Panc1 (cell line): ENCODE measurements at regions not wholly inside any gene's neighbourhood (a gene's known extent, or its start where the extent isn't known, plus 50 kb on each side); places are given as distances from the start of the nearest gene placed in this dataset.

Source experiments
- POLR2AphosphoS5 ChIP-seq: IDR thresholded peaks from 2 replicates; pipeline ENCODE4 v1.6.1; 2012; ENCODE audit warnings: mild to moderate bottlenecking, low read depth, low read length, moderate library complexity
- SIN3A ChIP-seq: IDR thresholded peaks from 2 replicates; pipeline ENCODE4 v1.6.1; 2012; ENCODE audit warnings: low read depth, mild to moderate bottlenecking, low read length, moderate library complexity, borderline replicate concordance; ENCODE audit not compliant: insufficient read depth
- TCF7L2 ChIP-seq: IDR thresholded peaks from 2 replicates; pipeline ENCODE4 v1.6.1; 2011; ENCODE audit warnings: mild to moderate bottlenecking, low read depth, low read length, inconsistent platforms
- TF ChIP-seq, protein P1 (sequence below): fragments of 450-650 bp; IDR thresholded peaks from 2 replicates; pipeline ENCODE4 v1.5.1; 2017; ENCODE audit warnings: mild to moderate bottlenecking
- TF ChIP-seq, protein P2 (sequence below), 2 experiments: IDR thresholded peaks; 2 replicates each; pipeline ENCODE4 v1.6.1; 2011 to 2012; ENCODE audit warnings: low read depth in 2 of 2, control low read depth in 1 of 2, low read length in 1 of 2, mild to moderate bottlenecking in 1 of 2, moderate library complexity in 1 of 2; ENCODE audit not compliant: insufficient read depth in 1 of 2

DNA sequence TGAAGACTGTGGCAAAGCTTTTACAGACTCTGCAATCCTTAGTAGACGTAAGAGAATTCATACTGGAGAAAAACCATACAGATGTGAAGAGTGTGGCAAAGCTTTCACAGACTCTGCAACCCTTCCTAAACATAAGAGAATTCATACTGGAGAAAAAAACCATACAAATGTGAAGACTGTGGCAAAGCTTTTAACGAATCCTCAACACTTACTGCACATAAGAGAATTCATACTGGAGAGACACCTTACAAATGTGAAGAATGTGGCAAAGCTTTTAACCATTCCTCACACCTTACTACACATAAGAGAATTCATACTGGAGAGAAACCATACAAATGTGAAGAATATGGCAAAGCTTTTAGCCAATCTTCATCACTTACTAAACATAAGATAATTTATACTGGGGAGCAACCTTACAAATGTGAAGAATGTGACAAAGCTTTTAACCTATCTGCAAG lies 50.1 kb upstream of the ZNF98 start:
- TF ChIP-seq, protein P1, sequence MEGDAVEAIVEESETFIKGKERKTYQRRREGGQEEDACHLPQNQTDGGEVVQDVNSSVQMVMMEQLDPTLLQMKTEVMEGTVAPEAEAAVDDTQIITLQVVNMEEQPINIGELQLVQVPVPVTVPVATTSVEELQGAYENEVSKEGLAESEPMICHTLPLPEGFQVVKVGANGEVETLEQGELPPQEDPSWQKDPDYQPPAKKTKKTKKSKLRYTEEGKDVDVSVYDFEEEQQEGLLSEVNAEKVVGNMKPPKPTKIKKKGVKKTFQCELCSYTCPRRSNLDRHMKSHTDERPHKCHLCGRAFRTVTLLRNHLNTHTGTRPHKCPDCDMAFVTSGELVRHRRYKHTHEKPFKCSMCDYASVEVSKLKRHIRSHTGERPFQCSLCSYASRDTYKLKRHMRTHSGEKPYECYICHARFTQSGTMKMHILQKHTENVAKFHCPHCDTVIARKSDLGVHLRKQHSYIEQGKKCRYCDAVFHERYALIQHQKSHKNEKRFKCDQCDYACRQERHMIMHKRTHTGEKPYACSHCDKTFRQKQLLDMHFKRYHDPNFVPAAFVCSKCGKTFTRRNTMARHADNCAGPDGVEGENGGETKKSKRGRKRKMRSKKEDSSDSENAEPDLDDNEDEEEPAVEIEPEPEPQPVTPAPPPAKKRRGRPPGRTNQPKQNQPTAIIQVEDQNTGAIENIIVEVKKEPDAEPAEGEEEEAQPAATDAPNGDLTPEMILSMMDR = no peak
- no peak for TF ChIP-seq POLR2AphosphoS5
- TF ChIP-seq, protein P2, sequence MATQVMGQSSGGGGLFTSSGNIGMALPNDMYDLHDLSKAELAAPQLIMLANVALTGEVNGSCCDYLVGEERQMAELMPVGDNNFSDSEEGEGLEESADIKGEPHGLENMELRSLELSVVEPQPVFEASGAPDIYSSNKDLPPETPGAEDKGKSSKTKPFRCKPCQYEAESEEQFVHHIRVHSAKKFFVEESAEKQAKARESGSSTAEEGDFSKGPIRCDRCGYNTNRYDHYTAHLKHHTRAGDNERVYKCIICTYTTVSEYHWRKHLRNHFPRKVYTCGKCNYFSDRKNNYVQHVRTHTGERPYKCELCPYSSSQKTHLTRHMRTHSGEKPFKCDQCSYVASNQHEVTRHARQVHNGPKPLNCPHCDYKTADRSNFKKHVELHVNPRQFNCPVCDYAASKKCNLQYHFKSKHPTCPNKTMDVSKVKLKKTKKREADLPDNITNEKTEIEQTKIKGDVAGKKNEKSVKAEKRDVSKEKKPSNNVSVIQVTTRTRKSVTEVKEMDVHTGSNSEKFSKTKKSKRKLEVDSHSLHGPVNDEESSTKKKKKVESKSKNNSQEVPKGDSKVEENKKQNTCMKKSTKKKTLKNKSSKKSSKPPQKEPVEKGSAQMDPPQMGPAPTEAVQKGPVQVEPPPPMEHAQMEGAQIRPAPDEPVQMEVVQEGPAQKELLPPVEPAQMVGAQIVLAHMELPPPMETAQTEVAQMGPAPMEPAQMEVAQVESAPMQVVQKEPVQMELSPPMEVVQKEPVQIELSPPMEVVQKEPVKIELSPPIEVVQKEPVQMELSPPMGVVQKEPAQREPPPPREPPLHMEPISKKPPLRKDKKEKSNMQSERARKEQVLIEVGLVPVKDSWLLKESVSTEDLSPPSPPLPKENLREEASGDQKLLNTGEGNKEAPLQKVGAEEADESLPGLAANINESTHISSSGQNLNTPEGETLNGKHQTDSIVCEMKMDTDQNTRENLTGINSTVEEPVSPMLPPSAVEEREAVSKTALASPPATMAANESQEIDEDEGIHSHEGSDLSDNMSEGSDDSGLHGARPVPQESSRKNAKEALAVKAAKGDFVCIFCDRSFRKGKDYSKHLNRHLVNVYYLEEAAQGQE (IDR thresholded peaks at IDR 0.05; ENCODE audit: insufficient read depth in 1 of 2, low read depth in 2 of 2, low read length in 1 of 2) = no peak
- no peak for TF ChIP-seq SIN3A
- TF ChIP-seq TCF7L2 = no peak
